Natural killer cell (primary cell): ENCODE measurements at regions not wholly inside any gene's neighbourhood (a gene's known extent, or its start where the extent isn't known, plus 50 kb on each side); places are given as distances from the start of the nearest gene placed in this dataset.

Source experiments
- ATAC-seq, 3 donors: fragments of 150-1000 bp in 2 of 3; fragments of 200-7000 bp in 1 of 3; cut with Tn5 transposase; 1 replicate in 1 of 3; 2 replicates in 2 of 3; pipeline ENCODE4 v1.10.0; 2021; ENCODE audit warnings: mild to moderate bottlenecking in 2 of 3, moderate library complexity in 2 of 3
- DNase-seq, 2 donors: peaks; one replicate each; pipeline versions ENCODE4 v3.0.0 to v3.0.0-alpha.2; 2013 to 2021; ENCODE audit warnings: mixed read lengths in 1 of 2
- H3K27ac ChIP-seq: one replicate; pipeline ENCODE4 v1.5.1; 2013; ENCODE audit warnings: mild to moderate bottlenecking, low read length
- H3K27me3 ChIP-seq: one replicate; pipeline ENCODE4 v1.6.1; 2013; ENCODE audit warnings: low read length; ENCODE audit not compliant: control insufficient read depth, insufficient read depth
- H3K36me3 ChIP-seq: one replicate; pipeline ENCODE4 v1.6.1; 2013; ENCODE audit warnings: low read length; ENCODE audit not compliant: control insufficient read depth, insufficient read depth
- H3K4me1 ChIP-seq: one replicate; pipeline ENCODE4 v1.6.1; 2013; ENCODE audit warnings: low read length; ENCODE audit not compliant: control insufficient read depth, insufficient read depth
- H3K4me3 ChIP-seq: one replicate; pipeline ENCODE4 v1.5.1; 2013; ENCODE audit warnings: low read length
- H3K9me3 ChIP-seq: one replicate; pipeline ENCODE4 v1.6.1; 2013; ENCODE audit warnings: low read length; ENCODE audit not compliant: control insufficient read depth, insufficient read depth
- H3K27ac Mint-ChIP-seq, 2 donors: one replicate each; pipeline ENCODE4 v1.8.0; 2022; ENCODE audit warnings: mild to moderate bottlenecking in 2 of 2, mixed read lengths in 2 of 2, moderate library complexity in 1 of 2
- H3K27me3 Mint-ChIP-seq, 2 donors: one replicate each; pipeline ENCODE4 v1.8.0; 2022; ENCODE audit warnings: low read depth in 2 of 2, mixed read lengths in 2 of 2
- H3K36me3 Mint-ChIP-seq: one replicate; pipeline ENCODE4 v1.8.0; 2022; ENCODE audit warnings: mixed read lengths
- H3K4me1 Mint-ChIP-seq, 2 donors: one replicate each; pipeline ENCODE4 v1.8.0; 2022; ENCODE audit warnings: mixed read lengths in 2 of 2
- H3K4me3 Mint-ChIP-seq: one replicate; pipeline ENCODE4 v1.8.0; 2022; ENCODE audit warnings: mild to moderate bottlenecking, moderate library complexity, mixed read lengths
- H3K9me3 Mint-ChIP-seq, 2 donors: one replicate each; pipeline ENCODE4 v1.8.0; 2022; ENCODE audit warnings: mixed read lengths in 2 of 2
- WGBS: methylation state at CpG from one replicate; pipeline ENCODE4 v1.1.7; 2013; ENCODE audit warnings: missing lambda C conversion rate; ENCODE audit not compliant: insufficient coverage; 5-methylcytosine and 5-hydroxymethylcytosine counted together
- intact Hi-C: fragments of 100-400 bp; cut with micrococcal nuclease; formaldehyde crosslinking; loops from one replicate; pipeline ENCODE4 v1.14.2; 2022
- TF ChIP-seq, protein P1 (sequence below): fragments of 200-600 bp; IDR thresholded peaks from one replicate; pipeline ENCODE4 v1.8.0; 2022; ENCODE audit warnings: antibody characterized with exemption

DNA sequence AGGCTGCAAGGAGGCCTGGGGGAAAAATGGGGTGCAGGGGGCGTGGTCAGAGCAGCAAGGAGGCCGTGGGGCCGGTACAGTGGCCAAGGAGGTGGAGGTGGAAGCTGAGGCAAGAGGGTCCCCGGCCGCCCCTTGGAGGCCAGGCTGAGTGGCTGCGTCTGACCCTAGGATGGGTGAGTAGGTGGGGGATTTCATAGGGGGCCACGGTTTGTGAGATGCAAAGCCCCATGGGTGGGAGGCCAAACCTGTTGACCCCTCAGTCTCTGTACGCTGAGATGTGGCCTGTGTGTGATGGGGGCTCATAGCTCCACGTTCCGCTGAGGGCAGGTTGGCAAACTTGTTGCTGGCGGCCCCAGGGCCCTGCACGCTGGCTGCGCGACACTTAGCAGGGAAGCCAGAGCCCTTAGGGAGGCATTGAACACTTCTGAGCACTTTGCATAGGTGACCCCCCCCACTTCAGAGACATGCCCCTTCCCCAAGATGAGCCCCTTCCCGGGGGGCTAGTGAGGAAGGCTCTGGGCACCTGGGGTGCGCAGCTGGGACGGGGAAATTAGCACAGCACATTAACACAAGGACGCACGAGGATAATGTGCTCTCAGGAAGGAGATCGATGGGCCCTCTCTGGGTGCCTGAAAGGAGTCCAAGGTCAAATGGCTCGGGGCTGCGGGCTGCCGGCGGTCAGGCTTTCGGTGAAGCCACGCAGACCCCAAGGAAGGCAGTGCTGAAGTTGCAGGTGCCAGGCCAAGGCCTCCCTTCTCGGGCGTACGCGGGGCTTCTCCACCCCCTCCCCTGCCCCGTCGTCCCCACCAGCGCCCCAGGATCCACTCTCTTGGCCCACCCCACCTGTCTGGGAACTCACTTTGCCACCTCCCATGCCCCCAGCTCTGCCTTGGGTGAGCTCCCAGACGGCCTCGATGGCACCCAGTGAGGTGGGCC is 107.4 kb downstream of the HMX1 start:
- ATAC-seq (no peak), DNase-seq (no peak)
- Histone ChIP-seq H3K9me3 (no peaks in the 10 kb centered on the region), H3K4me3 (no peak overlapping the region), H3K36me3 (no peaks in the 10 kb centered on the region), H3K27me3 (no peaks in the 10 kb centered on the region), H3K4me1 (no peaks in the 10 kb centered on the region), H3K27ac (no peak overlapping the region)
- Mint-ChIP-seq H3K36me3 (no peaks in the 10 kb centered on the region), H3K4me1 (no peaks in the 10 kb centered on the region), H3K27ac (no peak overlapping the region), H3K4me3 (no peak overlapping the region), H3K9me3 (no peaks in the 10 kb centered on the region), H3K27me3 (peaks cover 0 to 2% of the 10 kb centered on the region in 2 donors)
- intact Hi-C loops, result no loop called here
- TF ChIP-seq, protein P1, sequence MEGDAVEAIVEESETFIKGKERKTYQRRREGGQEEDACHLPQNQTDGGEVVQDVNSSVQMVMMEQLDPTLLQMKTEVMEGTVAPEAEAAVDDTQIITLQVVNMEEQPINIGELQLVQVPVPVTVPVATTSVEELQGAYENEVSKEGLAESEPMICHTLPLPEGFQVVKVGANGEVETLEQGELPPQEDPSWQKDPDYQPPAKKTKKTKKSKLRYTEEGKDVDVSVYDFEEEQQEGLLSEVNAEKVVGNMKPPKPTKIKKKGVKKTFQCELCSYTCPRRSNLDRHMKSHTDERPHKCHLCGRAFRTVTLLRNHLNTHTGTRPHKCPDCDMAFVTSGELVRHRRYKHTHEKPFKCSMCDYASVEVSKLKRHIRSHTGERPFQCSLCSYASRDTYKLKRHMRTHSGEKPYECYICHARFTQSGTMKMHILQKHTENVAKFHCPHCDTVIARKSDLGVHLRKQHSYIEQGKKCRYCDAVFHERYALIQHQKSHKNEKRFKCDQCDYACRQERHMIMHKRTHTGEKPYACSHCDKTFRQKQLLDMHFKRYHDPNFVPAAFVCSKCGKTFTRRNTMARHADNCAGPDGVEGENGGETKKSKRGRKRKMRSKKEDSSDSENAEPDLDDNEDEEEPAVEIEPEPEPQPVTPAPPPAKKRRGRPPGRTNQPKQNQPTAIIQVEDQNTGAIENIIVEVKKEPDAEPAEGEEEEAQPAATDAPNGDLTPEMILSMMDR, result no peak
- WGBS, result 83% methylated on average over 35 of the region's 35 CpGs

DNA sequence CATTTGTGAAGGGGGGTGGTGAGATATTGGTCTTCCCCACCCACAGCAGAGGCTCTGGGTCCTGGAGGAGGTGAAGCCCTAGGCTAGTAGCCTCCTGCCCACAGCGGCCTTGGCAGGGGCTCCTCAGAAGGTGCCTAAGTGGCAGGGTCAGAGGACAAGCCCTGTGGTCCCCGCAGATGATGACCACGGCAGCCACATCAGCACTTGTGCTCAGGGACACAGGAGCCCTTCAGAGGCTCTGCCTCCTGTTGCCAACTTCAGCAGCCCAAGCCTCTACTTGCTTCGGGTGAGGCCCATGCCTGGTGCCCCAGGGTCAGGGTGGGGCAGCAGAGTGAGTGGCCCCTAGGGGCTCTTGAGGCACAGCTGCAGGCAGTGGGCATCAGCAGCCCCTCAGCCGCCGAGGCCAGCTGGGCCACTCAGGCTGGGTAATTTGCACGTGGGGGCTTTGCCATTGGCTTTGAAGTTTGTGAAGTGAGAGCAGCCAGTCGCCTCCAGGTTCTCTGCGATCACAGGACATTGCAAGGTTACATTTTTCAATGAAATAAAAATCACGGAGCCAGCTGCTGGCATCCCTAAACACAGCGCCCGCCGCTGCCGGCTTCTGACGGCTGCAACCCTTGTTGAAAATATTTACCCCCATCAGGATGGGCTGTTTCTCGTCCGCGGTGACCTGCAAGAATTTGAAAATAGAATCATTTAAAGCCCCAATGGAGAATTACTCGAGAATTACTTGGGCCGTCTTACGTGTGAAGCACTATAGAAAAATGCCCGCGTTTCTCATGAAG is 108.5 kb downstream of the HMX1 start:
- Mint-ChIP-seq H3K27ac (no peak overlapping the region), H3K36me3 (no peaks in the 10 kb centered on the region), H3K4me1 (no peaks in the 10 kb centered on the region), H3K4me3 (no peak overlapping the region), H3K27me3 (peaks cover 0 to 2% of the 10 kb centered on the region in 2 donors), H3K9me3 (no peaks in the 10 kb centered on the region)
- intact Hi-C loops, result no loop called here
- WGBS, result 88% methylated on average over 23 of the region's 23 CpGs
- H3K36me3 ChIP-seq, result no peaks in the 10 kb centered on the region
- DNase-seq (no peak), ATAC-seq (no peak)
- TF ChIP-seq, protein P1, result no peak
- H3K27ac ChIP-seq, result no peak overlapping the region
- no peaks in the 10 kb centered on the region for H3K27me3 ChIP-seq
- H3K4me1 ChIP-seq, result no peaks in the 10 kb centered on the region
- H3K4me3 ChIP-seq, result no peak overlapping the region
- no peaks in the 10 kb centered on the region for H3K9me3 ChIP-seq

DNA sequence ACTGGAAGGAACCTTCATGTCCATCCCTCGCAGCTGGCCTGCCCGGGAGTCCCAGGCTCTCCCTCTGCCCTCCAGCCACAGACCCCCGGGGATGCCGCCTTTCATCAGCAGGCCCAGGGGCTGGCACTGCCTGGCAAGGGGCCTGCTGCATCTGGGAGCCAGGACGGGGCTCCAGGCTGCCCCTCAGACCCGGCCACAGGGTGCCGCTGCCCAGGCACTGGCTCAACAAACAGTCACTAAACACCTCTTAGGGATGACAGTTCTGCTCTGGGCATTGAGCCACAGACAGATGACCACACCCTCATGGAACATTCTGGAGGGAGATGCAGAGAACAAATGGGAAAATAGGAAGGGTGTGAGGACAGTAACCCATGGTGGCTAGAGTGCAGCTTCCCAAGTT is 109.3 kb downstream of the HMX1 start:
- Mint-ChIP-seq H3K9me3 (no peaks in the 10 kb centered on the region), H3K36me3 (no peaks in the 10 kb centered on the region), H3K4me1 (no peaks in the 10 kb centered on the region), H3K27ac (no peak overlapping the region), H3K4me3 (no peak overlapping the region), H3K27me3 (peaks cover 0 to 2% of the 10 kb centered on the region in 2 donors)
- Histone ChIP-seq H3K27ac (no peak overlapping the region), H3K9me3 (no peaks in the 10 kb centered on the region), H3K36me3 (no peaks in the 10 kb centered on the region), H3K27me3 (no peaks in the 10 kb centered on the region), H3K4me1 (no peaks in the 10 kb centered on the region), H3K4me3 (no peak overlapping the region)
- no peak for ATAC-seq
- 78% methylated on average over 7 of the region's 7 CpGs for WGBS
- TF ChIP-seq, protein P1, result no peak
- DNase-seq, result no peak
- intact Hi-C loops, result no loop called here
